Mesenteric fat pad (tissue), 1 donor: ENCODE measurements at regions not wholly inside any gene's neighbourhood (a gene's known extent, or its start where the extent isn't known, plus 50 kb on each side); places are given as distances from the start of the nearest gene placed in this dataset.

Source experiments
- DNase-seq: peaks from one replicate; pipeline ENCODE4 v3.0.0-alpha.2; 2020; ENCODE audit warnings: low spot score
- donor health status: DM: yes; HTN: yes; CAD: no.

- no peak for DNase-seq
These were observed 50.5 kb downstream of the RGS12 start for GRCh38 chr4:3343358-3343757.

- no peak for DNase-seq
These were observed 51.3 kb downstream of the RGS12 start for GRCh38 chr4:3344104-3344503.

GRCh38 chr4:3344596-3344995, 51.8 kb downstream of the RGS12 start:
- no peak for DNase-seq

DNA sequence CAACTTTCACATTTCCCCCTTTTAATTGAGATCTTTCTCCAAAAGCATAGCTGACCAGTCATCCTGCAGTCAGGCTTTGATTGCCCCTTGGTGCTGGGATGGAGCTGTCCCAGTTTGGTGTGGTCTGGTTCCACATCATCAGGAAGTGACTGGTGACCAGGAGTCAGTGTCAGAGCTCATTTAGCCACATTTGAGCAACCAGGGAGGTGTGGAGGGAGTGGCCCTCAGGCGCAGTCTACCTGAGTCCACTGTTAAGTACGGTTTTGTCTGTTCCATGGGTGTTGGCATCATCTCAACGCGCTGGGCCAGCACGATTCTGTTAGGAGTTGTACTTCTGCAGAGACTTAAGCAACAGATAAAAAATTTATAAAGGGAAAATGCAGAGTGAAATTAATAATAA, 52.6 kb downstream of the RGS12 start:
- DNase-seq: no peak

DNA sequence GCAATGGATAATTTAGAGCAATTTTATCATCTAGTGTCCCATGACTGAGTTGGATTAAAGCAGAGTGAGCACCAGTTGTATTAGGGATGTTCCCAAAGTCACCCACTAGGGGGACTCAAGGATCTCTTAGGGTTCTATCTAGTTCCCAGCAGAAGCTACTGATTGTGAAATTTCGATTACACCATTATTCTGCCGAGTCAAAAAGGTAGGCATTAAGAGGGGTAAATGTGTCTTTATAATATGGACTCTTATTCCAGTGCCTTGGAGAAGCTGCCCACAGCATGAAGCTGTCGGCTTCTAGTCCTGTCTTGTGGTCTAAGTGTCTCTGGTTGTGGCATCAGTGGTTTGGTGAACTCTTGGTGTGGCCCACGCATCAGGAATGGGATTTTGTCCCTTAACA, 53.3 kb downstream of the RGS12 start:
- DNase-seq: no peak

DNA sequence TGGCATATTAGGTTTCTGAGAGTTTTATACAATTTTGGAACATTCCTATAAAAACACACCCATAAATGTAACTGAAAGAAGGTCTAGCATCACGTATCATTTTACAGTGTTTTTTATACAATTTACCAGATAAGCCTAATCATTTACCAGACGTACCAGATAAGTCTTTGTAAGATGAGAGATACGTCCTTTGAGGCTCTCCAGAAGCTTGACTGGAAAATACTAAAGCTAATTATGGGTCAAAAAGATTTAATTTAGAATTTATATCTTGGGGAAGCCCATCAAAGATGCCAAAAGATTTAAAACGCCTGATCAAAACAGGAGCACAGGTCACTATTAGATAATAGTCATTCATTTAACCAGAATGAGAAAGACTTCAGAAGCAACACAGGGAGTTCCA, 55.0 kb downstream of the RGS12 start:
- no peak for DNase-seq

- DNase-seq: no peak
These were observed 55.8 kb downstream of the RGS12 start for GRCh38 chr4:3348621-3349020.

DNA sequence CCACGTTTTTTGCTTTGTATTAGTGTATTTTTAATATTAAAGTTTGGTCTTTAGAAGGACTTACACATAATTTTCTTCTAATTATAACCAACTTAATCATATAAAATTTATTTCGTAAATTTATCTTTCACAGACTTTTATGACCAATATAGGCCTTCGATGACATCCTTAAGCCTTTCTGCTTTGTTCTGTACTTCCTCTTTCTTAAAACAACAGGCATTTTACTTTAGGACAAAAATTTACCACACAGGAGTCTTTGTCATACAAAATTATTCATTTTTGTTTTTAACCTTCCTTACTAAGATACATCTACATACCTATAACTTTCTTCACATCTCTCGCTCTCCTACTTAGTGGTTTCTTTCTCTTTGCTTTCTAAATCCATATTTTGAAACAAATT, 56.3 kb downstream of the RGS12 start:
- DNase-seq: no peak

DNA sequence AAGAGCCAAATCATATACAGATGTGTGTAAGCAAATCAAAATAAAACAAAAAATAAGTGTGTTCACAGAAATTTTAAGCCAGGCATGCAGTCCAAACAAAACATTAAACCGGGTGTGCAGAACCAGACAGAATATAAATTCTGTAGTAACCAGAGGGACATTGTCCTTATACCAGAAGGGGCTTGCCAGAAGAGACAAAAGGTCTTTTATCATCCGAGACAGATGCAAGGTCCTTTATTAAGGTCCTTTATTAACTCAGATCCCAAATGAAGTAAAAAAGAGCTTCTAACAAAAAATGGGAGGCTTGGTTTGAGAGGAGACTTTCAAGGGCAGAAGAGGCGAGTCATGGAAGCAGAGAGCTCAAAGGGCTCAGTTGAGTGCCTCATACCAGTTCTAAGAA, 59.2 kb downstream of the RGS12 start:
- DNase-seq: no peak

DNA sequence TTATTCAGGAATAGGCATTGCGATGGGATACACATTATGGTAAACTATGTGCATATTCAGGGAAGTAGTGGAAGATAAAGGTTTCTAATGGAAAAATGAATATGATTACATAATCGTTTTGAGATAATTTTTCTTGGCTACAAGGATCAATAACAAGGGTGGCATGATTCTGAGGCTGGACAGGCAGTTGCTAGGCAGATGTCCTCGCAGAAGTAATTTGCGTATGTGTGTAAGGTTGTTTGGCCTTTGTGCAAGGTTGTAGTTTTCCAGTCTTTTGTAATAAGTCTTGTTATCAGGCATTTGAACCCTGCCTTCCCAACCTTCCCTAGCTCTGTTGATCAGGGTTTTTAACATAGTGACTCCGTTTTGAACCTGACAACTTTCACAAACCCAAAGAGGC, 59.7 kb downstream of the RGS12 start:
- no peak for DNase-seq

- no peak for DNase-seq
These were observed 60.2 kb downstream of the RGS12 start for GRCh38 chr4:3352941-3353594.

GRCh38 chr4:3353752-3354454, 61.1 kb downstream of the RGS12 start:
- no peak for DNase-seq

DNA sequence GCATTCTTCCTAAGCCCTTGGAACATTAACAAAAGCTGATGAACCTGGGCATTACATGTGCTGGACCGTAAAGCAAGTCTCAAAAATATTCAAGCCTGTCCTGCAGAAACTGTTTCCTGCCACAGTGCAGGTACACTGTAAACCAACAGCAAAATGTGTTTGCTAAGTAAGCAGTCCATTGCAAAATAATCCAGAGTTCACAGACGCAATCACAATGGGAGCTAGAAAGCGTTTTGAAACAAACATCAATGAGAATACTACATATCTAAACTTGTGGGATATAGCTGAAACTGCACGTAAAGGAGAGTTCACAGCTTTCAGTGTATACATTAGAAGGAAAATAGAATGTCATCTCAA, 61.6 kb downstream of the RGS12 start:
- no peak for DNase-seq

DNA sequence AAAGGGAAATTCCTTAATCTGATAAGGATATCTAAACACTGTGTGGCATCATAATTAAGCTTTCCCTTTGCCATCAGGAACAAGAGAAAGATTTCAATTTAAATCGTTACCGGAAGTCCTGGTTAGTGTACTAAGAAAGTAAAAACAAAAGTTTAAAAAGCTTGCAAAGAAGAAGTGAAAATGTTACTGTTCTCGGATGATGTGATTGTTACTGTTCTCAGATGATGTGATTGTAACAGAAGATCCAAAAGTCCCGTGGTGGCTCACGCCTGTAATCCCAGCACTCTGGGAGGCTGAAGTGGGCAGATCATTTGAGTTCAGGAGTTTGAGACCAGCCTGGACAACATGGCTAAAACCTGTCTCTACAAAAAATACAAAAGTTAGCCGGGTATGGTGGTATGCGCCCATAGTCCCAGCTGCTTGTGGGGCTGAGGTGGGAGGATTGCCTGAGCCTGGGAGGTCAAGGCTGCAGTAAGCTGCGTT, 62.5 kb downstream of the RGS12 start:
- no peak for DNase-seq

DNA sequence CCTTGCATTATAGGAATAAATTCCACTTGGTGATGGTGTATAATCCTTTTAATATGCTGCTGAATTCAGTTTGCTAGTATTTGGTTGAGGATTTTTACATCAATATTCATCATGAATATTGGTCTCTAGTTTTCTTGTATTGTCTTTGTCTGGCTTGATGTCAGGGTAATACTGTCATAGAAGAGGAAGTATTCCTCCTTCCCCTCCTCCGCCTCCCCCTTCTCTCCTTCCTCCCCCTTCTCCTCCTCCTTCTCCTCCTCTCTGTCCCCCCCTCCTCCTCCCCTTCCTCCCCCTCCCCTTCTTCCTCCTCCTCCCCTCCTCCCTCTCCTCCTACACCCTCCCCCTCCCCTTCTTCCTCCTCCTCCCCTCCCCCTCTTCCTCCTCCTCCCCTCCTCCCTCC, 65.8 kb downstream of the RGS12 start:
- DNase-seq: no peak

DNA sequence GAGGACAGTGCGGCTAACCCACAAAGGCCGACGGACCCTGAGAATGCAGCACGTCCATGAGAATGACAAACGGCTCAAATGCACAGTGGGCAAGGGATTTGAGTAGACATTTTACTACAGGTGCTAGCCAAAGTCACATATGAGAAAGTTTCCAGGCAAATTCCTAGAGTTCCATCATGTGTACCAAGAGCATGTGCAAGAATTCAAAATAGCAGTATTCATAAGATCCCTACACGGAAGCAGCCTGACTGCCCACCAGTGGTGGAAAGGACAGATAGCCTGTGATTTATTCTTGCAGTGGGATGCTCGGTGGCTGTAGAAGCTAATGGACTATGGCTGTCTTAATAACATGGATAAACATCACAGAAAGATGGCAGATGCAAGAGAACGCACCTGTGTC, 68.0 kb downstream of the RGS12 start:
- DNase-seq: no peak

- DNase-seq: no peak
These were observed 68.6 kb downstream of the RGS12 start for GRCh38 chr4:3361406-3361805.

GRCh38 chr4:3361896-3362295, 69.1 kb downstream of the RGS12 start:
- DNase-seq: no peak

DNA sequence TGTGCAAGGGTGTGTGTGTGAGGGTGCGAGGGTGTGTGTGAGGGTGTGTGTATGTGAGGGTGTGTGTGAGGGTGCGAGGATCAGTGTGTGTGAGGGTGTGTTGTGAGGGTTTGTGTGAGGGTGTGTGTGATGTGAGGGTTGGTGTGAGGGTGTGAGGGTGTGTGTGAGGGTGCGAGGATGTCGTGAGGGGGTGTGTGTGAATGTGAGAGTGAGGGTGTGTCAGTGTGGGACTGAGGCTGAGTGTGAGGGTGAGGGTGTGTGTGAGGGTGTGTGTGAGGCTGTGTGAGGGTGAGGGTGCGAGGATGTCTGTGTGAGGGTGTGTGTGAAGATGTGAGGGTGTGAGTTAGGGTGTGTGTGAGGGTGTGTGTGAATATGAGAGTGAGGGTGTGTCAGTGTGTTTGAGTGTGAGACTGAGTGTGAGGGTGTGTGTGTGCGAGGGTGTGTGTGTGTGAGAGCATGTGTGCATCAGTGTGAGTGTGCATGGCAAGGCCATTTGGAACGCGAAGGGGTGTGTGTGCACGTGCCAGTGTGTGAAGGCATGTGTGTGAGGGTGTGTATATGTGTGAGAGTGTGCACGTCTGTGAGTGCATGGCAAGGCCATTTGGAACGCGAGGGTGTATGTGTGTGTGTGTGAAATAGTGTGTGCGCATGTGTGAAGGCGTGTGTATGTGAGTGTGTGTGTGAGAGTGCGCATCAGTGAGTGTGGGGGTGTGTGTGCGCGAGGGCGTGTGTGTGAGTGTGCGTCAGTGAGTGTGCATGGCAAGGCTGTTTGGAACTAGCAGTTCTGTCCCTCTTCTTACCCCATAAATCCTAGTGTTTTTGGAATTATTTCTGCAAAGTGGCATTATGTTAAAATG, 69.8 kb downstream of the RGS12 start:
- no peak for DNase-seq

DNA sequence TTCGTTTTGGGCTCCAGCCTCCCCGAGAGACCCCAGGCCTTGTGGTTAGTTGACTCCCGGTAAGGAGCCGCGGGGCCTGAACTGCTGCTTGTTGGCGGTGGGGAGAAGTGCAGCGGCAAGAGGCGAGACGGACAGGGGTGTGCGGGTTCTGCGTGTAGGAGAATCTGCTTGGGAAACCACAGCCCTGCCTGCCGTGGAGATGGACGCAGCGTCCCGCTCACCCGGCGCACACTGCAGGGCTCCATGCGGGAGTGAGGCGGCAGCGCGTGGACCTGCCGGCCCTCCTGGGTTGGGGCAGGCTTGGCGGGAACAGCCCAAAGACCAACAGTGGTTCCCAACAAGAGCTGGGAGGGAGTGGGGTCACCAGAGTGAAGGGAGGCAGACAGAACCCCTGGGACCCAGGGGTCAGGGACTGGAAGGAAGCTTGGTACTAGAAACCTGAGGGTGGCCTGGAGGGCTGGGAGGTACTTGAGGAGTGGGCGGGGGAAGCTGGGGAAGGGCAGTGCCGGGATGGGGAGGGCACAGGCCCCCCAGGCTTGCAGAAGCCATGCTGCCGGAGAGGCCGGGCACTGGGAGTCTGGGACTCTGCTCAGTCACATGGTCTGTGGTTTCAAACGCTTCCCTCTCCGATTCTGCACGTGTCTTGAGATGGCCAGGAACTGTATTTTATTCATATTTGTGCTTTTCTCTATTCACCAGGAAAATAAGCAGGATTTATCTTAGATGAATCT, 70.8 kb downstream of the RGS12 start:
- DNase-seq: no peak

DNA sequence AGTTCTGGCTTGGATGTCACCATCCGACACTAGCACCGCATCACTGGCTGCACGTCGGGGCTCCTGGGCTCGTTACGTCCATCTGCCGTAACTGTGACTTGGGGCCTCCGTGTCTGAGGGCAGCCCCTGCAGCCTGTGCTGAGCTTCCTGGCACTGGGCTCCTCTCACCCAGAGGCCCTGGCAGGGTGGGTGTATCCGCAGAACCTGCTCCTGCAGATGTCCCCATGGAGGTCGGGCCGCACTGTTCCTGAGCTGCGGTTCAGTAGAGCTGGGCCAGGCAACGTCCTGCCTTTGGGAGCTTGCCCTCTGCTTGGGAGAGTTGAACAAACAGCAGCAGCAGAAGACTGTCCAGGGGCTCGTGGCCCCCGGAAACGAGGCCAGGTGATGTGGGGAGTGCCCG, 71.4 kb downstream of the RGS12 start:
- no peak for DNase-seq
